WTC11 (cell line): ENCODE measurements at regions not wholly inside any gene's neighbourhood (a gene's known extent, or its start where the extent isn't known, plus 50 kb on each side); places are given as distances from the start of the nearest gene placed in this dataset.

Experiments
- ATAC-seq: fragments of 200-7000 bp; cut with Tn5 transposase; 2 replicates; pipeline ENCODE4 v1.10.0; 2021; ENCODE audit warnings: mild to moderate bottlenecking, moderate library complexity
- CTCF ChIA-PET: fragments of 300-600 bp; sonication (Branson Sonifier 250); formaldehyde crosslinking; loops from one replicate; lab custom pipeline; 2021; ENCODE audit warnings: antibody characterized with exemption; lab: Charles Lee
- POLR2A ChIA-PET: fragments of 350-600 bp; sonication (Branson Sonifier 250); formaldehyde crosslinking; loops from one replicate; lab custom pipeline; 2021; ENCODE audit warnings: antibody characterized with exemption; lab: Charles Lee
- DNase-seq: peaks from one replicate; pipeline ENCODE4 v3.0.0; 2021; ENCODE audit warnings: low spot score
- H3K27ac Mint-ChIP-seq: 2 replicates; pipeline ENCODE4 v1.8.0; 2021; ENCODE audit warnings: mixed read lengths
- H3K27me3 Mint-ChIP-seq: 2 replicates; pipeline ENCODE4 v1.8.0; 2021; ENCODE audit warnings: low read depth, mild to moderate bottlenecking, moderate library complexity, mixed read lengths
- H3K36me3 Mint-ChIP-seq: 2 replicates; pipeline ENCODE4 v1.8.0; 2021; ENCODE audit warnings: mixed read lengths
- H3K4me1 Mint-ChIP-seq: 2 replicates; pipeline ENCODE4 v1.8.0; 2022; ENCODE audit warnings: mixed read lengths
- H3K4me3 Mint-ChIP-seq: 2 replicates; pipeline ENCODE4 v1.8.0; 2021; ENCODE audit warnings: mild to moderate bottlenecking, moderate library complexity, mixed read lengths
- H3K9me3 Mint-ChIP-seq: 2 replicates; pipeline ENCODE4 v1.8.0; 2021; ENCODE audit warnings: mixed read lengths
- HMGA2 ChIP-seq: fragments of 250-450 bp; sonication (Bioruptor Pico); IDR thresholded peaks from 2 replicates; pipeline ENCODE4 v1.4.0; 2021; ENCODE audit warnings: mild to moderate bottlenecking, moderate library complexity
- JUN ChIP-seq: sonication (generic); formaldehyde crosslinking; IDR thresholded peaks from 2 replicates; pipeline ENCODE4 v1.8.0; 2023; ENCODE audit warnings: mild to moderate bottlenecking, missing genetic modification reagents
- NFATC4 ChIP-seq: fragments of 250-450 bp; sonication (Bioruptor Pico); IDR thresholded peaks from 2 replicates; pipeline ENCODE4 v1.9.0; 2021; ENCODE audit warnings: mild to moderate bottlenecking
- NFE2L1 ChIP-seq: sonication (generic); formaldehyde crosslinking; IDR thresholded peaks from 2 replicates; pipeline ENCODE4 v1.8.1; 2023; ENCODE audit warnings: missing genetic modification reagents
- PRRX2 ChIP-seq: fragments of 250-450 bp; sonication (Bioruptor Pico); IDR thresholded peaks from 2 replicates; pipeline ENCODE4 v1.8.0; 2021; ENCODE audit warnings: mild to moderate bottlenecking
- SMAD3 ChIP-seq: sonication (generic); formaldehyde crosslinking; IDR thresholded peaks from 2 replicates; pipeline ENCODE4 v1.8.0; 2022; ENCODE audit warnings: missing genetic modification reagents, mild to moderate bottlenecking, borderline replicate concordance
- ZNF671 ChIP-seq: fragments of 250-450 bp; sonication (Bioruptor Pico); IDR thresholded peaks from 2 replicates; pipeline ENCODE4 v1.8.0; 2021; ENCODE audit warnings: mild to moderate bottlenecking
- TF ChIP-seq, protein P1 (sequence below): sonication (generic); formaldehyde crosslinking; IDR thresholded peaks from 2 replicates; pipeline ENCODE4 v1.8.1; 2022; ENCODE audit warnings: missing genetic modification reagents, borderline replicate concordance
- TF ChIP-seq, protein P2 (sequence below): fragments of 250-450 bp; sonication (Bioruptor Pico); IDR thresholded peaks from 2 replicates; pipeline ENCODE4 v1.8.0; 2021; ENCODE audit warnings: mild to moderate bottlenecking
- TF ChIP-seq, protein P3 (sequence below): sonication (generic); formaldehyde crosslinking; IDR thresholded peaks from 2 replicates; pipeline ENCODE4 v1.8.0; 2022; ENCODE audit warnings: mild to moderate bottlenecking, missing genetic modification reagents
- TF ChIP-seq, protein P4 (sequence below): fragments of 250-450 bp; sonication (Bioruptor Pico); IDR thresholded peaks from 2 replicates; pipeline ENCODE4 v1.9.0; 2021; ENCODE audit warnings: mild to moderate bottlenecking, borderline replicate concordance
- TF ChIP-seq, protein P5 (sequence below): sonication (generic); formaldehyde crosslinking; IDR thresholded peaks from 2 replicates; pipeline ENCODE4 v1.8.0; 2023; ENCODE audit warnings: missing genetic modification reagents, mild to moderate bottlenecking, borderline replicate concordance
- TF ChIP-seq, protein P6 (sequence below): sonication (generic); formaldehyde crosslinking; IDR thresholded peaks from 2 replicates; pipeline ENCODE4 v1.8.1; 2023; ENCODE audit warnings: mild to moderate bottlenecking, missing genetic modification reagents
- TF ChIP-seq, protein P7 (sequence below): sonication (generic); formaldehyde crosslinking; IDR thresholded peaks from 2 replicates; pipeline ENCODE4 v1.8.1; 2022; ENCODE audit warnings: low read depth, missing genetic modification reagents, borderline replicate concordance
- TF ChIP-seq, protein P8 (sequence below): fragments of 250-450 bp; sonication (Bioruptor Pico); IDR thresholded peaks from 2 replicates; pipeline ENCODE4 v1.9.0; 2021; ENCODE audit warnings: mild to moderate bottlenecking

DNA sequence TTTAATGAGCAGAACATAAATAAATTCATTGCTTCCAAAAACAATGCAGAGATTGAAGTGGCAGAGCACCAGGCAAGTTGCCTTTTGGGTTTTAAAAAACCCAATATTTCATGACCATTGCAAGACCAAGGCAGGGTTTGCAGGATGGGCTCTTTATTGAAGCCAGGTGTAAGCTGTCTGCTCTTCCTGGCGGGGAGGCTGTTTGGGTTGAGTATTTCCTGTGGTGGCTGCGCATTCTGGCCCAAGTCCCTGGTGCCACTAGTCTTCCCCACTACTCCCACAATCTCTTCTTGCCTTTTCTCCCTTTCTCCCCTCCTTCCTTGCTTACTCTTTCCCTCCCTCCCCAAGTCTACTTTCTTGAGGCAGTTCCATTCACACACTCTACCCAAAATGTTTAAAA, 116.4 kb downstream of the AKAP11 start (continued):
- TF ChIP-seq, protein P1, sequence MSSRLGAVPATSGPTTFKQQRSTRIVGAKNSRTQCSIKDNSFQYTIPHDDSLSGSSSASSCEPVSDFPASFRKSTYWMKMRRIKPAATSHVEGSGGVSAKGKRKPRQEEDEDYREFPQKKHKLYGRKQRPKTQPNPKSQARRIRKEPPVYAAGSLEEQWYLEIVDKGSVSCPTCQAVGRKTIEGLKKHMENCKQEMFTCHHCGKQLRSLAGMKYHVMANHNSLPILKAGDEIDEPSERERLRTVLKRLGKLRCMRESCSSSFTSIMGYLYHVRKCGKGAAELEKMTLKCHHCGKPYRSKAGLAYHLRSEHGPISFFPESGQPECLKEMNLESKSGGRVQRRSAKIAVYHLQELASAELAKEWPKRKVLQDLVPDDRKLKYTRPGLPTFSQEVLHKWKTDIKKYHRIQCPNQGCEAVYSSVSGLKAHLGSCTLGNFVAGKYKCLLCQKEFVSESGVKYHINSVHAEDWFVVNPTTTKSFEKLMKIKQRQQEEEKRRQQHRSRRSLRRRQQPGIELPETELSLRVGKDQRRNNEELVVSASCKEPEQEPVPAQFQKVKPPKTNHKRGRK (CRISPR knock-in tag), result no peak
- TF ChIP-seq, protein P2, sequence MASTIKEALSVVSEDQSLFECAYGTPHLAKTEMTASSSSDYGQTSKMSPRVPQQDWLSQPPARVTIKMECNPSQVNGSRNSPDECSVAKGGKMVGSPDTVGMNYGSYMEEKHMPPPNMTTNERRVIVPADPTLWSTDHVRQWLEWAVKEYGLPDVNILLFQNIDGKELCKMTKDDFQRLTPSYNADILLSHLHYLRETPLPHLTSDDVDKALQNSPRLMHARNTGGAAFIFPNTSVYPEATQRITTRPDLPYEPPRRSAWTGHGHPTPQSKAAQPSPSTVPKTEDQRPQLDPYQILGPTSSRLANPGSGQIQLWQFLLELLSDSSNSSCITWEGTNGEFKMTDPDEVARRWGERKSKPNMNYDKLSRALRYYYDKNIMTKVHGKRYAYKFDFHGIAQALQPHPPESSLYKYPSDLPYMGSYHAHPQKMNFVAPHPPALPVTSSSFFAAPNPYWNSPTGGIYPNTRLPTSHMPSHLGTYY (CRISPR knock-in tag), result no peak

DNA sequence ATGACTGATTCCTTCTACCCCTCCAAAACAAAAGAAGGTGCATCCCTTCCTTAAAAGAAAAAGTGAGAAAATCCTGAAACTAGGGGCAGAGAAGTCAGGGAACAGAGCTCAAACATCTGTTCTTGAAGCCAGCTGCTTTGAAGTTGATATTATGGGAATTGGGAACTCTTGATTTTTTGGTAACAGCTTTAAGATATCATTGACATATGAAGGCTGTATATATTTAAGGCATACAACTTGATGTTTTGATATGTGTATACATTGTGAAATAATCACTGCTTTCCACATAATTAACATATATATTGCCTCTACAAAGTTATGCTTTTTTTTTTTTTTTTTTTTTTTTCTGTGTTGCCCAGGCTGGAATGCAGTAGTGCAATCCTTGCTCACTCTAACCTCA, 117.1 kb downstream of the AKAP11 start:
- Mint-ChIP-seq H3K4me3 (no peak overlapping the region), H3K9me3 (peaks cover 6% of the 10 kb centered on the region), H3K27ac (no peak overlapping the region), H3K27me3 (no peaks in the 10 kb centered on the region; the same call in 1 of the 2 replicates), H3K36me3 (no peaks in the 10 kb centered on the region), H3K4me1 (no peaks in the 10 kb centered on the region)
- DNase-seq (no peak), ATAC-seq (no peak)
- CTCF ChIA-PET, result no interaction called here
- POLR2A ChIA-PET, result no interaction called here
- TF ChIP-seq, protein P3, sequence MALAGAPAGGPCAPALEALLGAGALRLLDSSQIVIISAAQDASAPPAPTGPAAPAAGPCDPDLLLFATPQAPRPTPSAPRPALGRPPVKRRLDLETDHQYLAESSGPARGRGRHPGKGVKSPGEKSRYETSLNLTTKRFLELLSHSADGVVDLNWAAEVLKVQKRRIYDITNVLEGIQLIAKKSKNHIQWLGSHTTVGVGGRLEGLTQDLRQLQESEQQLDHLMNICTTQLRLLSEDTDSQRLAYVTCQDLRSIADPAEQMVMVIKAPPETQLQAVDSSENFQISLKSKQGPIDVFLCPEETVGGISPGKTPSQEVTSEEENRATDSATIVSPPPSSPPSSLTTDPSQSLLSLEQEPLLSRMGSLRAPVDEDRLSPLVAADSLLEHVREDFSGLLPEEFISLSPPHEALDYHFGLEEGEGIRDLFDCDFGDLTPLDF (CRISPR knock-in tag), result no peak
- TF ChIP-seq, protein P4, sequence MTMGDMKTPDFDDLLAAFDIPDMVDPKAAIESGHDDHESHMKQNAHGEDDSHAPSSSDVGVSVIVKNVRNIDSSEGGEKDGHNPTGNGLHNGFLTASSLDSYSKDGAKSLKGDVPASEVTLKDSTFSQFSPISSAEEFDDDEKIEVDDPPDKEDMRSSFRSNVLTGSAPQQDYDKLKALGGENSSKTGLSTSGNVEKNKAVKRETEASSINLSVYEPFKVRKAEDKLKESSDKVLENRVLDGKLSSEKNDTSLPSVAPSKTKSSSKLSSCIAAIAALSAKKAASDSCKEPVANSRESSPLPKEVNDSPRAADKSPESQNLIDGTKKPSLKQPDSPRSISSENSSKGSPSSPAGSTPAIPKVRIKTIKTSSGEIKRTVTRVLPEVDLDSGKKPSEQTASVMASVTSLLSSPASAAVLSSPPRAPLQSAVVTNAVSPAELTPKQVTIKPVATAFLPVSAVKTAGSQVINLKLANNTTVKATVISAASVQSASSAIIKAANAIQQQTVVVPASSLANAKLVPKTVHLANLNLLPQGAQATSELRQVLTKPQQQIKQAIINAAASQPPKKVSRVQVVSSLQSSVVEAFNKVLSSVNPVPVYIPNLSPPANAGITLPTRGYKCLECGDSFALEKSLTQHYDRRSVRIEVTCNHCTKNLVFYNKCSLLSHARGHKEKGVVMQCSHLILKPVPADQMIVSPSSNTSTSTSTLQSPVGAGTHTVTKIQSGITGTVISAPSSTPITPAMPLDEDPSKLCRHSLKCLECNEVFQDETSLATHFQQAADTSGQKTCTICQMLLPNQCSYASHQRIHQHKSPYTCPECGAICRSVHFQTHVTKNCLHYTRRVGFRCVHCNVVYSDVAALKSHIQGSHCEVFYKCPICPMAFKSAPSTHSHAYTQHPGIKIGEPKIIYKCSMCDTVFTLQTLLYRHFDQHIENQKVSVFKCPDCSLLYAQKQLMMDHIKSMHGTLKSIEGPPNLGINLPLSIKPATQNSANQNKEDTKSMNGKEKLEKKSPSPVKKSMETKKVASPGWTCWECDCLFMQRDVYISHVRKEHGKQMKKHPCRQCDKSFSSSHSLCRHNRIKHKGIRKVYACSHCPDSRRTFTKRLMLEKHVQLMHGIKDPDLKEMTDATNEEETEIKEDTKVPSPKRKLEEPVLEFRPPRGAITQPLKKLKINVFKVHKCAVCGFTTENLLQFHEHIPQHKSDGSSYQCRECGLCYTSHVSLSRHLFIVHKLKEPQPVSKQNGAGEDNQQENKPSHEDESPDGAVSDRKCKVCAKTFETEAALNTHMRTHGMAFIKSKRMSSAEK (CRISPR knock-in tag), result no peak
- TF ChIP-seq, protein P5, sequence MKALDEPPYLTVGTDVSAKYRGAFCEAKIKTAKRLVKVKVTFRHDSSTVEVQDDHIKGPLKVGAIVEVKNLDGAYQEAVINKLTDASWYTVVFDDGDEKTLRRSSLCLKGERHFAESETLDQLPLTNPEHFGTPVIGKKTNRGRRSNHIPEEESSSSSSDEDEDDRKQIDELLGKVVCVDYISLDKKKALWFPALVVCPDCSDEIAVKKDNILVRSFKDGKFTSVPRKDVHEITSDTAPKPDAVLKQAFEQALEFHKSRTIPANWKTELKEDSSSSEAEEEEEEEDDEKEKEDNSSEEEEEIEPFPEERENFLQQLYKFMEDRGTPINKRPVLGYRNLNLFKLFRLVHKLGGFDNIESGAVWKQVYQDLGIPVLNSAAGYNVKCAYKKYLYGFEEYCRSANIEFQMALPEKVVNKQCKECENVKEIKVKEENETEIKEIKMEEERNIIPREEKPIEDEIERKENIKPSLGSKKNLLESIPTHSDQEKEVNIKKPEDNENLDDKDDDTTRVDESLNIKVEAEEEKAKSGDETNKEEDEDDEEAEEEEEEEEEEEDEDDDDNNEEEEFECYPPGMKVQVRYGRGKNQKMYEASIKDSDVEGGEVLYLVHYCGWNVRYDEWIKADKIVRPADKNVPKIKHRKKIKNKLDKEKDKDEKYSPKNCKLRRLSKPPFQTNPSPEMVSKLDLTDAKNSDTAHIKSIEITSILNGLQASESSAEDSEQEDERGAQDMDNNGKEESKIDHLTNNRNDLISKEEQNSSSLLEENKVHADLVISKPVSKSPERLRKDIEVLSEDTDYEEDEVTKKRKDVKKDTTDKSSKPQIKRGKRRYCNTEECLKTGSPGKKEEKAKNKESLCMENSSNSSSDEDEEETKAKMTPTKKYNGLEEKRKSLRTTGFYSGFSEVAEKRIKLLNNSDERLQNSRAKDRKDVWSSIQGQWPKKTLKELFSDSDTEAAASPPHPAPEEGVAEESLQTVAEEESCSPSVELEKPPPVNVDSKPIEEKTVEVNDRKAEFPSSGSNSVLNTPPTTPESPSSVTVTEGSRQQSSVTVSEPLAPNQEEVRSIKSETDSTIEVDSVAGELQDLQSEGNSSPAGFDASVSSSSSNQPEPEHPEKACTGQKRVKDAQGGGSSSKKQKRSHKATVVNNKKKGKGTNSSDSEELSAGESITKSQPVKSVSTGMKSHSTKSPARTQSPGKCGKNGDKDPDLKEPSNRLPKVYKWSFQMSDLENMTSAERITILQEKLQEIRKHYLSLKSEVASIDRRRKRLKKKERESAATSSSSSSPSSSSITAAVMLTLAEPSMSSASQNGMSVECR (CRISPR knock-in tag), result no peak
- TF ChIP-seq SMAD3, result no peak
- TF ChIP-seq, protein P6, sequence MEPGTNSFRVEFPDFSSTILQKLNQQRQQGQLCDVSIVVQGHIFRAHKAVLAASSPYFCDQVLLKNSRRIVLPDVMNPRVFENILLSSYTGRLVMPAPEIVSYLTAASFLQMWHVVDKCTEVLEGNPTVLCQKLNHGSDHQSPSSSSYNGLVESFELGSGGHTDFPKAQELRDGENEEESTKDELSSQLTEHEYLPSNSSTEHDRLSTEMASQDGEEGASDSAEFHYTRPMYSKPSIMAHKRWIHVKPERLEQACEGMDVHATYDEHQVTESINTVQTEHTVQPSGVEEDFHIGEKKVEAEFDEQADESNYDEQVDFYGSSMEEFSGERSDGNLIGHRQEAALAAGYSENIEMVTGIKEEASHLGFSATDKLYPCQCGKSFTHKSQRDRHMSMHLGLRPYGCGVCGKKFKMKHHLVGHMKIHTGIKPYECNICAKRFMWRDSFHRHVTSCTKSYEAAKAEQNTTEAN (CRISPR knock-in tag), result no peak
- TF ChIP-seq, protein P7, sequence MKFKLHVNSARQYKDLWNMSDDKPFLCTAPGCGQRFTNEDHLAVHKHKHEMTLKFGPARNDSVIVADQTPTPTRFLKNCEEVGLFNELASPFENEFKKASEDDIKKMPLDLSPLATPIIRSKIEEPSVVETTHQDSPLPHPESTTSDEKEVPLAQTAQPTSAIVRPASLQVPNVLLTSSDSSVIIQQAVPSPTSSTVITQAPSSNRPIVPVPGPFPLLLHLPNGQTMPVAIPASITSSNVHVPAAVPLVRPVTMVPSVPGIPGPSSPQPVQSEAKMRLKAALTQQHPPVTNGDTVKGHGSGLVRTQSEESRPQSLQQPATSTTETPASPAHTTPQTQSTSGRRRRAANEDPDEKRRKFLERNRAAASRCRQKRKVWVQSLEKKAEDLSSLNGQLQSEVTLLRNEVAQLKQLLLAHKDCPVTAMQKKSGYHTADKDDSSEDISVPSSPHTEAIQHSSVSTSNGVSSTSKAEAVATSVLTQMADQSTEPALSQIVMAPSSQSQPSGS (CRISPR knock-in tag), result no peak
- no peak for TF ChIP-seq NFATC4 (CRISPR knock-in tag)
- TF ChIP-seq, protein P1 (CRISPR knock-in tag), result no peak
- TF ChIP-seq JUN (CRISPR knock-in tag), result no peak
- no peak for TF ChIP-seq ZNF671 (CRISPR knock-in tag)
- no peak for TF ChIP-seq NFE2L1 (CRISPR knock-in tag)
- TF ChIP-seq PRRX2 (CRISPR knock-in tag), result no peak
- TF ChIP-seq HMGA2, result no peak
- TF ChIP-seq, protein P8, sequence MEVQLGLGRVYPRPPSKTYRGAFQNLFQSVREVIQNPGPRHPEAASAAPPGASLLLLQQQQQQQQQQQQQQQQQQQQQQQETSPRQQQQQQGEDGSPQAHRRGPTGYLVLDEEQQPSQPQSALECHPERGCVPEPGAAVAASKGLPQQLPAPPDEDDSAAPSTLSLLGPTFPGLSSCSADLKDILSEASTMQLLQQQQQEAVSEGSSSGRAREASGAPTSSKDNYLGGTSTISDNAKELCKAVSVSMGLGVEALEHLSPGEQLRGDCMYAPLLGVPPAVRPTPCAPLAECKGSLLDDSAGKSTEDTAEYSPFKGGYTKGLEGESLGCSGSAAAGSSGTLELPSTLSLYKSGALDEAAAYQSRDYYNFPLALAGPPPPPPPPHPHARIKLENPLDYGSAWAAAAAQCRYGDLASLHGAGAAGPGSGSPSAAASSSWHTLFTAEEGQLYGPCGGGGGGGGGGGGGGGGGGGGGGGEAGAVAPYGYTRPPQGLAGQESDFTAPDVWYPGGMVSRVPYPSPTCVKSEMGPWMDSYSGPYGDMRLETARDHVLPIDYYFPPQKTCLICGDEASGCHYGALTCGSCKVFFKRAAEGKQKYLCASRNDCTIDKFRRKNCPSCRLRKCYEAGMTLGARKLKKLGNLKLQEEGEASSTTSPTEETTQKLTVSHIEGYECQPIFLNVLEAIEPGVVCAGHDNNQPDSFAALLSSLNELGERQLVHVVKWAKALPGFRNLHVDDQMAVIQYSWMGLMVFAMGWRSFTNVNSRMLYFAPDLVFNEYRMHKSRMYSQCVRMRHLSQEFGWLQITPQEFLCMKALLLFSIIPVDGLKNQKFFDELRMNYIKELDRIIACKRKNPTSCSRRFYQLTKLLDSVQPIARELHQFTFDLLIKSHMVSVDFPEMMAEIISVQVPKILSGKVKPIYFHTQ, result no peak
